Kidney glomerular epithelial cell (primary cell): ENCODE measurements at regions not wholly inside any gene's neighbourhood (a gene's known extent, or its start where the extent isn't known, plus 50 kb on each side); places are given as distances from the start of the nearest gene placed in this dataset.
A peak's percentile ranks its signal among the peaks of the same experiment; 100 is the strongest.

ENCODE experiments used
- DNase-seq: peaks from one replicate; lab custom pipeline; 2025; lab: John Stamatoyannopoulos, UW

DNA sequence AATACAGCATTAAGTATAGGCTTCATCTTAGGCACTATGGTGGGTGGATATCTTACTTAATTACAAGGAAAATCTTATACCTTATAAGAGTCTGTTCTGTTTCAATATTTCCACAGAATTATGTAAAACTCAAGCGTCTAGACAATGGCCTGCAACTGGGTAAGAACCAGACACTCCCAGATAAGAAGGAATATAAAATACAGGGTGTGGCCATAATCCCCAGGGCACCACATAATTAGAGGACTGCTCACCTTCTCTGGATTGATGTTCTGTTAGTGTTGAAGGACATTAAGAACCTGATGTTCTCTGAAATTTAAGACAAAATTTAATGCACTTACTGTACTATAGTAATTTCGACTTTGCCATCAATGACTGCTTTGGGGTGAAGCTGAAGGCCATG, 198.2 kb upstream of the ARSJ start:
- no peak for DNase-seq

DNA sequence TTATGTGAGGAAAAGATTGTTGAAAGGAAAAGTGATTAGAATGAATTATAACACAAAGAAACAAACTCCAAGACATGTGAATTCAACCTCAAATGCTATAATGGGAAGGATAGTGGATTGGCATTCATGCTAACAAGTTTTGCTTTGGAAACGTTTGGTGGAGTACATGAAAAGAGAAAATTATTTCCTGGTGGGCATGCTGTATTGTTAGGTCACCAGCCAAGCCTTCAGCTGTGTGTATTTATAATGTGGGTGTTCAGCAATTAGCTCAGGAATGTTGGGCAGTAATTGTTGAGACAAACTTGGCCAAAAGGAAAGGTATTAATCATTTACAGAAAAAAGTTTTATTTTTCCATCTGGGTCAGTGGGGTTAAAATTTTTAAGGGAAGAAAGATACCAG, 198.9 kb upstream of the ARSJ start:
- peak; percentile 58 for DNase-seq

DNA sequence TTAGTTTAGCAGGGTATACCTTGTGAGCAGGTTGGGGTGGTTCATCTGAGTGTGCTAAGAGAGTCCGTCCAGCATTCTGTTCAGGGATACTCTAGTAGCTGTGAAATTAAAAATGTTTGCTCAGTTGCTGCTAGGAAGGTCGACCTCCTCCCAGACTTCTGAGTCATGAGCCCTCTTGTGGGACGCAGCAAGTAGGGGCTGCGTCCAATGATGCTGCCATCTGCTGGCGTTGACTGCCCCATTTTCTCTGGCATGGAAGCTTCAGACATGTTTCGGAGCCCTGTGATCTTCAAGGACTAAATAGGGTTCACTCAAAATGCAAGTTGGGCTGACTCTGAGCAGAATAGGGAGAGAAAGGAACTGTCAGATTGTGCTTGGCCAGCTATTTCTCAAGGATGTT, 201.0 kb upstream of the ARSJ start:
- peak; percentile 51 for DNase-seq

DNA sequence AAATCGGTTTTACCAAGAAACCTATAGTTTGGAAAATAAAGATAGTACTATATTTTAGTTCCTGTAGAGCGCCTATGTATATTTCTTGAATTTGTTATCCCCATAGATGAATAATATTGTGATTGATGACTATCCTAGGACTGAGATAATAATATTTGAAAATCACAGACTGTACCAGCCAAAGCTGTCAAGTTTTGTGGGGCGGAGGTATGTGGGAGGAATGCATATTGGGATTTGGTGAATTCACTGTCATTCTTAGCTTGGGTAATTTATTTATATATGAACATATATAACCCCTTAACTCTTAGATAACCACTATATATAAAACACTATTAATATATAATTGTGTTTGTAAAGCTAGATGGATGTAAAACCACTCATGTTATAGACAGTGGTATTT, 205.5 kb upstream of the ARSJ start:
- no peak for DNase-seq

- DNase-seq, result no peak
These were observed 208.1 kb upstream of the ARSJ start for GRCh38 chr4:114187592-114187991.

- DNase-seq, result no peak
These were observed 212.0 kb upstream of the ARSJ start for GRCh38 chr4:114191496-114191895.

DNA sequence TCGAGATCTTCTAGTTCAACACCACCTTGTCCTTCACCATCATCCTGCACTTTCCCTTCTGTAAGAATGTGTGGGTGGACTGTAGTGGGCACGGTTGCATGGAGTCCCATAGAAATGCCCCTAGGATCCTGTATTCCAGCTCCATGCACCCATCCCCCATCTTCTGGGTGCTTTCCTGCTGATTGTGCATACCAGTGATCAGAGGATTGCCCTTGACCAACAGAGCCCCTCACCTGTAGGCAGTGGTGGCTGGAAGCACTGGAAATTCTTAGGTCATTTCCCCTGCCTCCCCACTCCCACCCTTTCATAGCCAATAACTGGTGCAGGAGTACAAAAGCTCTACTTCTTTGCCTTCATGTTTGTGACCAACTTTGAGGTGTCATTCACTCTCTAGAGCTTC, 213.4 kb upstream of the ARSJ start:
- DNase-seq, result no peak

DNA sequence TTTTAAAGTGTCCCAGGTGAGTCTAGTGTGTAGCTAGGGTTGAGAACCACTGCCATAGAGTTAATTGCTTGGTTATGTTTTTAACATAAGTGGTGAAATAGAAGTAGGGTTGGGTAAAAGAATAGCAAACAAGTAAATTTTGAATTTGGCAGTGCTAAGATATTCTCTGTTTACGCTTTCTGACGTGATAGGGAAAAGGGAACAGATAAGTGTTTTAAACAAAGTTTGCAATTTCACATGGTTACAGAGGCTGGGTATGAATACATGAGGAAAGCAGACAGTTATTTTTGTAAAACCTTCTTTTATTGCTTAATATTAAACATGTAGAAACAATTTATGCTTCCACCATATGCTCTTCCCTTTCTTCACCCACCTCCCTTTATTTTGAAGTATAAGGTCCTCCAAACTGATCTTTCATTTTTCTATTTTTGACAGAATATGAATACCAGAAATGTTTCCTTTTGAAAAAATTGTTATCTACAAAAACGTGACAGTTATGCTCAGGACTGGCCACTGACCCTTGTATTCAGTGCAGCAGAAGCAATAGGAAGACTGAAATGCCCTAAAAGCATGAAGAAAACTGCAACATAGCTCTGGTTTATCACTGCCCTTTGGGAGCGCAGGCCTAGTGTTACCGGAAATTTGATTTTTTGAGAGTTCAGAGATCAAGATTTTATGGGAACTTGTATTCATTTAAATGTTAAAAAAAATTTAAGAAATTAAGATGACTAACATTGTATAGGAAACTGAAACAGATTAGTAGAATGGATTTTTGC, 214.4 kb upstream of the ARSJ start:
- DNase-seq, result no peak

DNA sequence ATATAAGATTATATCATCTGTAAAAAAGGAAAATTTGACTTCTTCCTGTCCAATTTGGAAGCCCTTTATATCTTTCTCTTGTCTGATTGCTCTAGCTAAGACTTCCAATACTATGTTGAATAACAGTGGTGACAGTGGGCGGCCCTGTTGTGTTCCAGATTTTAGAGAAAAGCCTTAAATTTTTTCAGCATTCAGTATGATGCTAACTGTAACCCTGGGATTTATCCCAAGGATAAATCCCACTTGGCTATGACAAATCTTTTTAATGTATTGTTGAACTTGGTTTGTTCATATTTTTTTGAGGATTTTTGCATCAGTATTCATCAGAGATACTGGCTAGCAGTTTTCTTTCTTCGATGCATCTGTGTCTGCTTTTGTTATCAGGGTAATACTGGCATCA, 217.2 kb upstream of the ARSJ start:
- no peak for DNase-seq

- no peak for DNase-seq
These were observed 220.6 kb upstream of the ARSJ start for GRCh38 chr4:114200026-114200425.

DNA sequence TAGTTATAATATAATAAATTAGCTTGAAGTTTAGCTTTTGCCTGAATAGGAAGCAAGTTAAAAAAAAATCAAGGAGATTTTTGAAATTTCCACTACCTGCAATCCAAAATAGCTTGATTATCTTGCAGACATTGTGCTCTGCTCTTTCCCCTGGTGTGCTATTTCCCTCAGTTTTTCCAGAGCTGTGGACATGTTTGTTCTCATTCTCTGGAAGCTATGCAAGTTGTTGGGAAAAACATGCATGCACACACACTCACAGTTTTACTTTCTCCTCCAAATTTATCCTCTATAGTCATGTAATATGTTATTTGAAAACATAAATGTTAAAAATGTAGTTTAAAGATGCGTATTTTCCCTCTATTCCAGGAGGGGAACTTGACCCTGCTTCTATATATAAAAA, 225.8 kb upstream of the ARSJ start:
- DNase-seq, result no peak

DNA sequence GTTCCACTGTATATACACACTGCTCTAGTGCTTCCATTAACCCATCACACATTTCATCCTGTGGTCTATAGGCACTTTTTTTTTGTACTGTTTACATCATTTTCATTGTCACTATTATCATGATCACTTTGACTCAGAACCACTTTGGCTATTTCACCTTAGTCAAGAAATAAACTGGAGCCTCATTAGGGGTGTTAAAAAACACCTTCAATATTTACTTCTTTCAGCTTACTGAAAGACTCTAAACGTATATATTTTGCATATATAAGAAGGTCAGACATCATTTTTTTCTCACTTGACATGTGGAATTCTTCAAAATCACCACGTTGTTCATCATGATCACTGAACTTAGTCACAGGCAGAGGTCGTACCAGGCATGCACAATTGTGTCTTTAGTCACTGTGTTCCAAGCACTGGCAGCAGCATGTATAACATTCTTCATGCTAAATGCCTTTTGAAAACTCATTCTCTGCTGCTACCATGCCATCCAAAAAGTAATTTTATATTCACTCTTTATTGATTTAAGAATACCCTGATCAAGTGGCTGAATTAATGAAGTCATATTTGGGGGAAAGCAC, 229.2 kb upstream of the ARSJ start:
- peak; percentile 32 for DNase-seq

DNA sequence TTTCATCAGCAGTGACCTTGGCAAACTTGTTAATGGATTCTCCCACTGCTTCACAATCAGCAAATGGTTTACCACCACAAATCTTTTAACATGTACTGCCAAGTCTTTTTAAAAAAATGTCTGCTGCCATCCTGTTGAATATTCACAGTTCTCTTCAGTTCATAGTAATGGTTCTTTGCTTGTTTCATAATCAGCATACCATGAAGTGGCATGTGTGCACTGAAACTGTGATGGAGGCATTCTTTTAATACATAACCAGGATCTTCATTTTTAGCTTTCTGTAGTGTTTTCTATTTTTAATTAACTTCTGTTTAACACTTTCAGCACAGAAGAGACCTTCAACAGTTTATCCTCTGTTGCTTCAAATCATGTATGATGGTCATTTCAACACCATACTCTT, 230.1 kb upstream of the ARSJ start:
- DNase-seq, result no peak

GRCh38 chr4:114211556-114211955, 232.1 kb upstream of the ARSJ start:
- DNase-seq, result no peak

DNA sequence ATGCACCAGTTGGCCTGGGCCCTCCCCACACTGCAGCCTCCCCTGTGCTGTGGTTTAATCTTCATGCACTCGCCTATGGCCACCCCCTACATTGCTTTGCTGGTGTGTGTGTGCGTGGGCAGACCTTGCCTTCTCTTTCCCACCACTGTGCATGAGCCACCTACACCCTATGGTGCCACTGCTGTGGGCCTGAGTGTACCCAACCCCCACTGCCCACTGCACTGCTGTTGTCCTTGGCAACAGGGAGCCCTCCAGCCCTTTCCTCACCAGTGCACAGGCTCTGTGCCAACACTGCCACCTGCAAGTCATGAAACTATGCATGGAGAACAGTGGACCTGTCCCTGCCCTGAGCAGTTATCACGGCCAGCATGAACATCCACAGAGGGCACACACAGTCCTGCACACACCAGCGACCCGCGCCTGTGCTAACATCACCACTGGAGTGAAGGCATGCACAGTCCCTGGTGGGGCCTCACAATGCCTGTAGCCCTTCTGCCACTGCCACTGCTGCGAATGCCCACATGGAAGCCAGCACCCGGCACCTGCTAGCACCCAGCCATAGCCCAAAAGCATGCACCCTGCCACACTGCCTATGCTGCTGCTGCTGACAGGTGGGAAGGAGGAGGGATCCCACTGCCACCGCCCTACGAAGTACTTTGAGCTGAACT, 237.8 kb upstream of the ARSJ start:
- DNase-seq, result no peak

DNA sequence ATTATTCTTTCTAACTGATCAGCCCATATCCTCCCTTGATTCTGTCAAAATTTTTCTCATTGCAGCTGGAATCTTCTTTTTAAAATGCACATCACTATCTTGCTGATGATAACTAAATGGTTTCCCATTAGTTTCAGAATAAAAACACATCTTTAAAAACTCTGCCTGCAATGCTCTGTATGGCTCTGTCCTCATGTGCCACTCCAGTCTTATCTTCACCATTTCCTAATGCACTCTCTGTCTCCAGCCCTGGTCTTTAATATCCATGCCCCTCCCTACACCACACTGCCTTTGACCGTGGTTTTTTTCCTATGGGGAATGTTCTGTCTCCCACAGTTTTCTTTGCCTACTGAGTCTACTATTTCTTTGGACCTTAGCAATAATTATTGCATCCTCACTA, 244.1 kb upstream of the ARSJ start:
- DNase-seq, result no peak

DNA sequence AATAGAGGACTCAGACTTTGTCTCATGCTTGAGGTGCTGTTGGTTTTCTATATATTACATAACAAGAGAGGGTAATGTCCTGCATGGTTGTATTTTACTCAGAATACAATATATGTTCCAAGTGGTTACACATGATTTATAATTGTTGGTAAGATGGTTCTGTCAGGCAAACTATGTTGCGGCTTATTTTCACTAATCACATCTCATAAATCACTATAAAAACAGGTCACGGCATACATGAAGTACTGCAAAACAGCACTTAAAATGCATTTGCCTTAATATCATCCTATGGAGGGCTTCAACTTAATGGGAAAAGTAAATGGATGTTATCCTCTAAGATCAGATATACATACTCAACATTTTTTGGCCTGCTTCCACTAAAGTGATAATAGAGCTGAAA, 246.0 kb upstream of the ARSJ start:
- DNase-seq, result no peak

GRCh38 chr4:114226179-114226578, 246.7 kb upstream of the ARSJ start:
- no peak for DNase-seq

GRCh38 chr4:114226968-114227760, 247.7 kb upstream of the ARSJ start:
- no peak for DNase-seq

- DNase-seq, result no peak
These were observed 250.3 kb upstream of the ARSJ start for GRCh38 chr4:114229706-114230105.

DNA sequence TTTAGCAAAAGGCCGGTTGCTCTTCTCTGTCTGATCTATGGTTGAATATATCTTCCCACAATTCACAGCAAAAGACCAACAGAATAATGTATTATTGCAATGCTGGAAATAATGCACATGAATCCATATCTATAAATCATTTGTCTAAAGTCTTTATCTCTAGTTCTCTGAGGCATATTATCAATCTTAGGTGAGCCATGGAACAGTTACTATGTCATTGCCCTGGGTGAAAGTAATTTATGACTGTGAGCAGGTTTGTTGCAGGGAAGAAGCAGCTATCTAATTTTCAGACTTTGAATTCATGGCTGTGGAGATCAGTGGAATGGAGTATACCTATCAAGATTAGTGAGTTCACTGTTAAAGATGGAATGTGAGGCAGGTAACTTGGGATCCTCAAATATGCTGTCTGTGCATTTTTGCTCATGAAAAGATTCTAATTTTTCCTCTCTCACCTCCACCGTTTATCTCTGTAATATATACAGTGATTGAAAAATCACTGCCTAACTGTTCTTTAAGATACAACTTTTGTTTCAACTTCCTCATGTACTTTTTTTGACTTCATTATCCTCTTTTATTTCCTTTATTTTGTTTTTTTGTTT, 256.8 kb upstream of the ARSJ start:
- DNase-seq, result no peak

GRCh38 chr4:114237997-114238396, 258.6 kb upstream of the ARSJ start:
- no peak for DNase-seq
